ENCODE measurements at regions not wholly inside any gene's neighbourhood (a gene's known extent, or its start where the extent isn't known, plus 50 kb on each side); places are given as distances from the start of the nearest gene placed in this dataset.

GRCh38 chr1:187563191-187563590 is 734.4 kb downstream of the PLA2G4A start:
- POLR2A ChIA-PET (ENCODE audit: partially characterized antibody) = no interaction called here
- H3K4me3 Mint-ChIP-seq = no peak overlapping the region
- no peaks in the 10 kb centered on the region for H3K36me3 ChIP-seq (ENCODE audit: insufficient read depth, low read length)
- DNase-seq = no peak
- no peaks in the 10 kb centered on the region for H3K9me3 ChIP-seq (ENCODE audit: control insufficient read depth in 1 of 2, low read length in 2 of 2)
- H3K4me1 Mint-ChIP-seq = no peaks in the 10 kb centered on the region
- peaks cover 0 to 14% (median 3%) of the 10 kb centered on the region in 8 donors for H3K9me3 Mint-ChIP-seq
- intact Hi-C loops (cut with micrococcal nuclease) = no loop called here
- no peak overlapping the region for H3K27ac ChIP-seq (ENCODE audit: low read depth, low read length)
- no peak overlapping the region for H3K27ac Mint-ChIP-seq
- H3K4me3 ChIP-seq (ENCODE audit: low read length in 2 of 2) = no peak overlapping the region
- H3K27me3 ChIP-seq (ENCODE audit: insufficient read depth, low read length) = no peaks in the 10 kb centered on the region
- no peaks in the 10 kb centered on the region for H3K36me3 Mint-ChIP-seq
- H3K27me3 Mint-ChIP-seq = peaks cover 0 to 1% of the 10 kb centered on the region in 2 donors
- CTCF ChIA-PET (ENCODE audit: partially characterized antibody) = no interaction called here
- H3K4me1 ChIP-seq (ENCODE audit: insufficient read depth, low read length) = no peaks in the 10 kb centered on the region

GRCh38 chr1:187566354-187566753 is 737.6 kb downstream of the PLA2G4A start:
- Mint-ChIP-seq H3K36me3 (no peaks in the 10 kb centered on the region), H3K9me3 (peaks cover 0 to 4% (median 2%) of the 10 kb centered on the region in 8 donors), H3K27ac (no peak overlapping the region), H3K27me3 (peaks cover 0 to 1% of the 10 kb centered on the region in 2 donors), H3K4me1 (no peaks in the 10 kb centered on the region), H3K4me3 (no peak overlapping the region)
- no peak overlapping the region for H3K4me3 ChIP-seq (ENCODE audit: low read length in 2 of 2)
- no peak overlapping the region for H3K27ac ChIP-seq (ENCODE audit: low read depth, low read length)
- DNase-seq = no peak
- intact Hi-C loops (cut with micrococcal nuclease) = no loop called here
- no peaks in the 10 kb centered on the region for H3K36me3 ChIP-seq (ENCODE audit: insufficient read depth, low read length)
- ChIA-PET POLR2A (ENCODE audit: partially characterized antibody) (no interaction called here), CTCF (ENCODE audit: partially characterized antibody) (no interaction called here)
- no peaks in the 10 kb centered on the region for H3K9me3 ChIP-seq (ENCODE audit: control insufficient read depth in 1 of 2, low read length in 2 of 2)
- H3K27me3 ChIP-seq (ENCODE audit: insufficient read depth, low read length) = no peaks in the 10 kb centered on the region
- no peaks in the 10 kb centered on the region for H3K4me1 ChIP-seq (ENCODE audit: insufficient read depth, low read length)

GRCh38 chr1:187568067-187568466 is 739.3 kb downstream of the PLA2G4A start:
- Histone ChIP-seq H3K27me3 (ENCODE audit: insufficient read depth, low read length) (no peaks in the 10 kb centered on the region), H3K27ac (ENCODE audit: low read depth, low read length) (no peak overlapping the region), H3K4me1 (ENCODE audit: insufficient read depth, low read length) (no peaks in the 10 kb centered on the region), H3K9me3 (ENCODE audit: control insufficient read depth in 1 of 2, low read length in 2 of 2) (no peaks in the 10 kb centered on the region), H3K4me3 (ENCODE audit: low read length in 2 of 2) (no peak overlapping the region), H3K36me3 (ENCODE audit: insufficient read depth, low read length) (no peaks in the 10 kb centered on the region)
- H3K4me3 Mint-ChIP-seq = no peak overlapping the region
- intact Hi-C loops (cut with micrococcal nuclease) = no loop called here
- H3K4me1 Mint-ChIP-seq = no peaks in the 10 kb centered on the region
- DNase-seq = no peak
- ChIA-PET CTCF (ENCODE audit: partially characterized antibody) (no interaction called here), POLR2A (ENCODE audit: partially characterized antibody) (no interaction called here)
- H3K27me3 Mint-ChIP-seq = peaks cover 0 to 1% of the 10 kb centered on the region in 2 donors
- H3K36me3 Mint-ChIP-seq = no peaks in the 10 kb centered on the region
- peaks cover 0 to 5% (median 0%) of the 10 kb centered on the region in 8 donors for H3K9me3 Mint-ChIP-seq
- H3K27ac Mint-ChIP-seq = no peak overlapping the region

GRCh38 chr1:187570166-187570565 is 741.4 kb downstream of the PLA2G4A start:
- H3K27ac Mint-ChIP-seq = no peak overlapping the region
- no peak overlapping the region for H3K4me3 ChIP-seq (ENCODE audit: low read length in 2 of 2)
- no peak for DNase-seq
- no peaks in the 10 kb centered on the region for H3K27me3 ChIP-seq (ENCODE audit: insufficient read depth, low read length)
- ChIA-PET POLR2A (ENCODE audit: partially characterized antibody) (no interaction called here), CTCF (ENCODE audit: partially characterized antibody) (interaction anchor here (0.7 kb wide), 1 partner anchor 78 kb away, joined by 3 read pairs; no protein-coding TSS in a partner anchor)
- no peaks in the 10 kb centered on the region for H3K36me3 Mint-ChIP-seq
- peaks cover 0 to 8% (median 2%) of the 10 kb centered on the region in 8 donors for H3K9me3 Mint-ChIP-seq
- H3K4me3 Mint-ChIP-seq = no peak overlapping the region
- no peak overlapping the region for H3K27ac ChIP-seq (ENCODE audit: low read depth, low read length)
- H3K27me3 Mint-ChIP-seq = peaks cover 0 to 1% of the 10 kb centered on the region in 2 donors
- H3K9me3 ChIP-seq (ENCODE audit: control insufficient read depth in 1 of 2, low read length in 2 of 2) = no peaks in the 10 kb centered on the region
- H3K36me3 ChIP-seq (ENCODE audit: insufficient read depth, low read length) = no peaks in the 10 kb centered on the region
- no peaks in the 10 kb centered on the region for H3K4me1 Mint-ChIP-seq
- intact Hi-C loops (cut with micrococcal nuclease) = no loop called here
- no peaks in the 10 kb centered on the region for H3K4me1 ChIP-seq (ENCODE audit: insufficient read depth, low read length)

GRCh38 chr1:187577610-187578009 is 748.9 kb downstream of the PLA2G4A start:
- H3K4me3 ChIP-seq (ENCODE audit: low read length in 2 of 2) = no peak overlapping the region
- CTCF ChIA-PET (ENCODE audit: partially characterized antibody) = no interaction called here
- POLR2A ChIA-PET (ENCODE audit: partially characterized antibody) = no interaction called here
- Mint-ChIP-seq H3K27me3 (no peaks in the 10 kb centered on the region), H3K27ac (no peak overlapping the region), H3K4me3 (no peak overlapping the region), H3K4me1 (no peaks in the 10 kb centered on the region), H3K9me3 (peaks cover 2 to 13% (median 5%) of the 10 kb centered on the region in 8 donors), H3K36me3 (no peaks in the 10 kb centered on the region)
- no peak overlapping the region for H3K27ac ChIP-seq (ENCODE audit: low read depth, low read length)
- H3K4me1 ChIP-seq (ENCODE audit: insufficient read depth, low read length) = no peaks in the 10 kb centered on the region
- intact Hi-C loops (cut with micrococcal nuclease) = no loop called here
- H3K27me3 ChIP-seq (ENCODE audit: insufficient read depth, low read length) = no peaks in the 10 kb centered on the region
- DNase-seq = no peak
- no peaks in the 10 kb centered on the region for H3K9me3 ChIP-seq (ENCODE audit: control insufficient read depth in 1 of 2, low read length in 2 of 2)
- H3K36me3 ChIP-seq (ENCODE audit: insufficient read depth, low read length) = no peaks in the 10 kb centered on the region

GRCh38 chr1:187588917-187589316 is 760.2 kb downstream of the PLA2G4A start:
- H3K4me3 Mint-ChIP-seq = no peak overlapping the region
- peaks cover 0 to 9% (median 3%) of the 10 kb centered on the region in 8 donors for H3K9me3 Mint-ChIP-seq
- Histone ChIP-seq H3K4me1 (ENCODE audit: insufficient read depth, low read length) (no peaks in the 10 kb centered on the region), H3K36me3 (ENCODE audit: insufficient read depth, low read length) (no peaks in the 10 kb centered on the region), H3K27ac (ENCODE audit: low read depth, low read length) (no peak overlapping the region), H3K4me3 (ENCODE audit: low read length in 2 of 2) (no peak overlapping the region), H3K27me3 (ENCODE audit: insufficient read depth, low read length) (no peaks in the 10 kb centered on the region), H3K9me3 (ENCODE audit: control insufficient read depth in 1 of 2, low read length in 2 of 2) (no peaks in the 10 kb centered on the region)
- H3K27ac Mint-ChIP-seq = no peak overlapping the region
- ChIA-PET POLR2A (ENCODE audit: partially characterized antibody) (no interaction called here), CTCF (ENCODE audit: partially characterized antibody) (no interaction called here)
- H3K36me3 Mint-ChIP-seq = no peaks in the 10 kb centered on the region
- DNase-seq = no peak
- no peaks in the 10 kb centered on the region for H3K27me3 Mint-ChIP-seq
- no peaks in the 10 kb centered on the region for H3K4me1 Mint-ChIP-seq
- intact Hi-C loops (cut with micrococcal nuclease) = no loop called here

- Histone ChIP-seq H3K9me3 (ENCODE audit: control insufficient read depth in 1 of 2, low read length in 2 of 2) (no peaks in the 10 kb centered on the region), H3K27ac (ENCODE audit: low read depth, low read length) (no peak overlapping the region), H3K4me1 (ENCODE audit: insufficient read depth, low read length) (no peaks in the 10 kb centered on the region), H3K4me3 (ENCODE audit: low read length in 2 of 2) (no peak overlapping the region), H3K36me3 (ENCODE audit: insufficient read depth, low read length) (no peaks in the 10 kb centered on the region), H3K27me3 (ENCODE audit: insufficient read depth, low read length) (no peaks in the 10 kb centered on the region)
- H3K36me3 Mint-ChIP-seq = no peaks in the 10 kb centered on the region
- H3K4me1 Mint-ChIP-seq = no peaks in the 10 kb centered on the region
- DNase-seq = no peak
- intact Hi-C loops (cut with micrococcal nuclease) = no loop called here
- no peaks in the 10 kb centered on the region for H3K27me3 Mint-ChIP-seq
- H3K4me3 Mint-ChIP-seq = no peak overlapping the region
- H3K27ac Mint-ChIP-seq = no peak overlapping the region
- CTCF ChIA-PET (ENCODE audit: partially characterized antibody) = no interaction called here
- H3K9me3 Mint-ChIP-seq = peaks cover 0 to 13% (median 3%) of the 10 kb centered on the region in 8 donors
- POLR2A ChIA-PET (ENCODE audit: partially characterized antibody) = no interaction called here
These were observed 777.0 kb downstream of the PLA2G4A start for GRCh38 chr1:187605736-187606135.
